Prostate gland (tissue), 2 donors: ENCODE measurements at regions not wholly inside any gene's neighbourhood (a gene's known extent, or its start where the extent isn't known, plus 50 kb on each side); places are given as distances from the start of the nearest gene placed in this dataset.
"Not testable (repeated sequence)": the region's sequence is repeated elsewhere in the genome, so short reads cannot be mapped to it uniquely, and the experiment has no call there.

Experiments
- DNase-seq: peaks from one replicate; pipeline ENCODE4 v3.0.0-alpha.2; 2019; ENCODE audit warnings: low spot score
- H3K27ac ChIP-seq, 2 donors: fragments of 200-600 bp; sonication (generic); 2 replicates each; pipeline ENCODE4 v1.5.1; 2017 to 2019
- H3K27me3 ChIP-seq: fragments of 200-600 bp; sonication (generic); replicated peaks from 2 replicates; pipeline ENCODE4 v1.5.1; 2019; ENCODE audit not compliant: insufficient read depth
- H3K36me3 ChIP-seq, 2 donors: fragments of 200-600 bp; sonication (generic); 1 replicate in 1 of 2; 2 replicates in 1 of 2; pipeline versions ENCODE4 v1.5.1 to v1.8.1; 2017 to 2019
- H3K4me1 ChIP-seq: fragments of 200-600 bp; sonication (generic); replicated peaks from 2 replicates; pipeline ENCODE4 v1.5.1; 2019
- H3K4me3 ChIP-seq, 2 donors: fragments of 200-600 bp; sonication (generic); 2 replicates each; pipeline ENCODE4 v1.5.1; 2017 to 2019
- H3K9me3 ChIP-seq: fragments of 200-600 bp; sonication (generic); 2 replicates; pipeline ENCODE4 v1.5.1; 2017
- CTCF ChIP-seq, 4 experiments: fragments of 200-600 bp in 2 of 4; fragments of 450-650 bp in 2 of 4; sonication (generic) in 2 of 4; IDR thresholded peaks; 1 replicate in 3 of 4; 2 replicates in 1 of 4; pipeline ENCODE4 v1.5.1; 2016 to 2019; ENCODE audit warnings: antibody characterized with exemption in 4 of 4, mild to moderate bottlenecking in 2 of 4, moderate library complexity in 2 of 4
- POLR2A ChIP-seq: fragments of 450-650 bp; IDR thresholded peaks from one replicate; pipeline ENCODE4 v1.6.1; 2016; ENCODE audit warnings: antibody characterized with exemption, mild to moderate bottlenecking
- POLR2AphosphoS5 ChIP-seq: sonication (generic); formaldehyde crosslinking; IDR thresholded peaks from one replicate; pipeline ENCODE4 v1.6.1; 2017; ENCODE audit warnings: antibody characterized with exemption
- WGBS: methylation state at CpG from one replicate; pipeline ENCODE4 v1.1.5; 2018; 5-methylcytosine and 5-hydroxymethylcytosine counted together
- intact Hi-C: fragments of 100-400 bp; cut with DNase I; formaldehyde crosslinking; loops from one replicate; pipeline ENCODE4 v1.14.2; 2022

- Histone ChIP-seq H3K9me3 (no peaks in the 10 kb centered on the region), H3K4me3 (no peak overlapping the region), H3K4me1 (no peaks in the 10 kb centered on the region), H3K27me3 (no peaks in the 10 kb centered on the region), H3K27ac (no peak overlapping the region), H3K36me3 (no peaks in the 10 kb centered on the region)
- intact Hi-C loops, result no loop called here
- WGBS, result 67% methylated on average over 9 of the region's 9 CpGs
- TF ChIP-seq POLR2A, result no peak
- TF ChIP-seq POLR2AphosphoS5, result no peak
- no peak for TF ChIP-seq CTCF (IDR thresholded peaks at IDR 0.05)
- no peak for DNase-seq
Measured at GRCh38 chr4:42309361-42310260, 87.7 kb upstream of the SHISA3 start.

GRCh38 chr4:42310358-42310757 is 86.9 kb upstream of the SHISA3 start:
- intact Hi-C loops, result no loop called here
- Histone ChIP-seq H3K4me3 (no peak overlapping the region), H3K27ac (no peak overlapping the region), H3K9me3 (no peaks in the 10 kb centered on the region), H3K27me3 (no peaks in the 10 kb centered on the region), H3K4me1 (no peaks in the 10 kb centered on the region), H3K36me3 (no peaks in the 10 kb centered on the region)
- TF ChIP-seq POLR2AphosphoS5 (no peak), POLR2A (no peak), CTCF (IDR thresholded peaks at IDR 0.05) (no peak)
- WGBS, result 63% methylated on average over 5 of the region's 5 CpGs
- DNase-seq, result no peak

GRCh38 chr4:42310806-42311205 is 86.5 kb upstream of the SHISA3 start:
- TF ChIP-seq CTCF (IDR thresholded peaks at IDR 0.05), result no peak
- no peak for TF ChIP-seq POLR2A
- TF ChIP-seq POLR2AphosphoS5, result no peak
- no peaks in the 10 kb centered on the region for H3K36me3 ChIP-seq
- no peaks in the 10 kb centered on the region for H3K4me1 ChIP-seq
- H3K4me3 ChIP-seq, result no peak overlapping the region
- WGBS, result 92% methylated on average over 5 of the region's 5 CpGs
- no peaks in the 10 kb centered on the region for H3K9me3 ChIP-seq
- no peaks in the 10 kb centered on the region for H3K27me3 ChIP-seq
- intact Hi-C loops, result no loop called here
- H3K27ac ChIP-seq, result no peak overlapping the region
- no peak for DNase-seq

GRCh38 chr4:42311591-42311990 is 85.7 kb upstream of the SHISA3 start:
- H3K27ac ChIP-seq, result no peak overlapping the region
- H3K4me3 ChIP-seq, result no peak overlapping the region
- H3K4me1 ChIP-seq, result no peaks in the 10 kb centered on the region
- WGBS, result 66% methylated on average over 3 of the region's 3 CpGs
- intact Hi-C loops, result no loop called here
- no peak for DNase-seq
- H3K36me3 ChIP-seq, result no peaks in the 10 kb centered on the region
- TF ChIP-seq CTCF (IDR thresholded peaks at IDR 0.05), result no peak
- no peaks in the 10 kb centered on the region for H3K9me3 ChIP-seq
- H3K27me3 ChIP-seq, result no peaks in the 10 kb centered on the region

GRCh38 chr4:42313420-42313819 is 83.9 kb upstream of the SHISA3 start:
- H3K4me1 ChIP-seq, H3K9me3 ChIP-seq, intact Hi-C loops, DNase-seq, H3K27me3 ChIP-seq, H3K36me3 ChIP-seq, H3K27ac ChIP-seq, H3K4me3 ChIP-seq: not testable (repeated sequence)
- WGBS, result 94% methylated on average over 6 of the region's 6 CpGs
